GM19351 (cell line): ENCODE measurements at regions not wholly inside any gene's neighbourhood (a gene's known extent, or its start where the extent isn't known, plus 50 kb on each side); places are given as distances from the start of the nearest gene placed in this dataset.

Experiments used
- ATAC-seq: cut with Tn5 transposase; IDR thresholded peaks from one replicate; pipeline ENCODE4 v1.9.1; 2021; ENCODE audit warnings: mild to moderate bottlenecking, moderate library complexity; ENCODE audit not compliant: unreplicated experiment

GRCh38 chr7:25031007-25031406, 51.0 kb upstream of the OSBPL3 start:
- ATAC-seq = peak; percentile 92
